Endothelial cell of umbilical vein (primary cell): ENCODE measurements at regions not wholly inside any gene's neighbourhood (a gene's known extent, or its start where the extent isn't known, plus 50 kb on each side); places are given as distances from the start of the nearest gene placed in this dataset.
"Not testable (repeated sequence)": the region's sequence is repeated elsewhere in the genome, so short reads cannot be mapped to it uniquely, and the experiment has no call there.

Experiments
- BruUV-seq: library from RNA; stranded (reverse); fragments of 400-500 nt; replicated peaks from 2 replicates; lab custom pipeline; 2021; lab: Mats Ljungman, UMichigan
- CTCF ChIA-PET: fragments of 300-600, 350-600 bp; sonication (Branson Sonifier 250); formaldehyde crosslinking; loops from one replicate; lab custom pipeline; 2021; ENCODE audit warnings: antibody characterized with exemption, inconsistent platforms; lab: Charles Lee
- POLR2A ChIA-PET: fragments of 300-600, 350-600 bp; sonication (Branson Sonifier 250); formaldehyde crosslinking; loops from one replicate; lab custom pipeline; 2021; ENCODE audit warnings: antibody characterized with exemption, inconsistent platforms; lab: Charles Lee
- DNase-seq: peaks from one replicate; pipeline ENCODE4 v3.0.0-alpha.2; 2011; ENCODE audit warnings: low read depth, low spot score
- FAIRE-seq: peaks from 2 replicates; lab custom pipeline; 2011; peaks lifted over from hg19 to GRCh38; lab: Jason Lieb, UNC
- H2AFZ ChIP-seq: 2 replicates; pipeline ENCODE4 v1.6.0; 2012; ENCODE audit warnings: low read depth, low read length, control low read depth, inconsistent platforms
- H3K27ac ChIP-seq: 2 replicates; pipeline ENCODE4 v1.5.1; 2011; ENCODE audit warnings: low read depth, mild to moderate bottlenecking, control low read depth, low read length, moderate library complexity; ENCODE audit not compliant: insufficient read depth
- H3K27me3 ChIP-seq, 2 experiments: 2 replicates each; pipeline versions ENCODE4 v1.6.0 to v1.6.1; 2011; ENCODE audit warnings: low read length in 2 of 2, mixed read lengths in 1 of 2; ENCODE audit not compliant: control insufficient read depth in 2 of 2, insufficient read depth in 2 of 2
- H3K36me3 ChIP-seq, 2 experiments: 2 replicates in 1 of 2; 3 replicates in 1 of 2; pipeline ENCODE4 v1.5.1; 2011; ENCODE audit warnings: low read length in 2 of 2, mild to moderate bottlenecking in 1 of 2, moderate library complexity in 1 of 2; ENCODE audit not compliant: control insufficient read depth in 2 of 2, insufficient read depth in 2 of 2; ENCODE audit errors: extremely low read depth in 1 of 2
- H3K4me1 ChIP-seq: 3 replicates; pipeline ENCODE4 v1.5.1; 2011; ENCODE audit warnings: mild to moderate bottlenecking, low read length; ENCODE audit not compliant: control insufficient read depth, insufficient read depth; ENCODE audit errors: extremely low read depth
- H3K4me2 ChIP-seq: 2 replicates; pipeline ENCODE4 v1.6.1; 2011; ENCODE audit warnings: low read length, control low read depth, mixed read lengths; ENCODE audit not compliant: insufficient read depth
- H3K4me3 ChIP-seq, 3 experiments: fragments of 200-600 bp in 1 of 3; sonication (generic), shearing (Covaris generic) in 1 of 3; replicated peaks in 1 of 3; 2 replicates each; pipeline ENCODE4 v1.5.1; 2011 to 2016; ENCODE audit warnings: control low read depth in 3 of 3, low read length in 3 of 3, mild to moderate bottlenecking in 2 of 3, inconsistent platforms in 1 of 3, low read depth in 1 of 3, moderate library complexity in 1 of 3; ENCODE audit not compliant: insufficient read depth in 1 of 3
- H3K79me2 ChIP-seq: 2 replicates; pipeline ENCODE4 v1.6.0; 2012; ENCODE audit warnings: low read length, inconsistent platforms; ENCODE audit not compliant: control insufficient read depth, insufficient read depth
- H3K9ac ChIP-seq: replicated peaks from 2 replicates; pipeline ENCODE3; 2011; ENCODE audit warnings: low read length, control low read depth; ENCODE audit not compliant: insufficient read depth; ENCODE audit errors: extremely low read depth
- H3K9me1 ChIP-seq: replicated peaks from 3 replicates; pipeline ENCODE4 v1.6.0; 2011; ENCODE audit warnings: mild to moderate bottlenecking, low read length; ENCODE audit not compliant: control insufficient read depth, insufficient read depth; ENCODE audit errors: extremely low read depth
- H3K9me3 ChIP-seq: replicated peaks from 2 replicates; pipeline ENCODE4 v1.5.1; 2012; ENCODE audit warnings: low read length, inconsistent platforms; ENCODE audit not compliant: control insufficient read depth, insufficient read depth
- H4K20me1 ChIP-seq: replicated peaks from 2 replicates; pipeline ENCODE3; 2011; ENCODE audit warnings: mild to moderate bottlenecking, low read length; ENCODE audit not compliant: control insufficient read depth, insufficient read depth; ENCODE audit errors: extremely low read depth
- CTCF ChIP-seq, 2 donors: IDR thresholded peaks; 1 replicate in 1 of 2; 2 replicates in 1 of 2; pipeline ENCODE4 v1.5.1; 2011; ENCODE audit warnings: low read length in 2 of 2, mild to moderate bottlenecking in 2 of 2, moderate library complexity in 2 of 2, control low read depth in 1 of 2, inconsistent platforms in 1 of 2, low read depth in 1 of 2; ENCODE audit not compliant: insufficient read depth in 1 of 2; ENCODE audit errors: extremely low read depth in 1 of 2
- EZH2 ChIP-seq: IDR thresholded peaks from 2 replicates; pipeline ENCODE4 v1.6.1; 2012; ENCODE audit warnings: borderline replicate concordance, low read depth, mild to moderate bottlenecking, moderate library complexity, low read length, inconsistent platforms; ENCODE audit not compliant: severe bottlenecking
- FOS ChIP-seq: IDR thresholded peaks from 2 replicates; pipeline ENCODE4 v1.6.1; 2011; ENCODE audit warnings: mild to moderate bottlenecking, low read length, moderate library complexity, borderline replicate concordance; ENCODE audit not compliant: insufficient read depth
- MAX ChIP-seq: IDR thresholded peaks from 2 replicates; pipeline ENCODE4 v1.6.1; 2011; ENCODE audit not compliant: insufficient read depth, insufficient read length
- MYC ChIP-seq: IDR thresholded peaks from one replicate; pipeline ENCODE4 v1.6.1; 2011; ENCODE audit warnings: mild to moderate bottlenecking, low read depth, low read length
- POLR2A ChIP-seq: IDR thresholded peaks from 2 replicates; pipeline ENCODE4 v1.6.1; 2012; ENCODE audit warnings: low read depth, mild to moderate bottlenecking, control low read depth, low read length
- POLR2AphosphoS5 ChIP-seq: IDR thresholded peaks from 2 replicates; pipeline ENCODE4 v1.6.1; 2012; ENCODE audit warnings: low read depth, mild to moderate bottlenecking, control low read depth, low read length, moderate library complexity; ENCODE audit not compliant: insufficient read depth
- dilution Hi-C: fragments of 300-500 bp; cut with MboI; formaldehyde crosslinking; loops from one replicate; pipeline ENCODE4 v1.15.0; 2019; ENCODE audit warnings: low sequenced_read_pairs; ENCODE audit not compliant: extremely low pct_ligation_motif_present
- intact Hi-C: fragments of 100-400 bp; cut with micrococcal nuclease; formaldehyde crosslinking; loops from one replicate; pipeline ENCODE4 v1.10.0; 2022

- Histone ChIP-seq H3K27me3 (peaks cover 6 to 14% of the 10 kb centered on the region in 2 experiments), H3K79me2 (no peaks in the 10 kb centered on the region), H3K27ac (no peak overlapping the region), H3K36me3 (no peaks in the 10 kb centered on the region), H3K4me2 (no peak overlapping the region), H2AFZ (no peak overlapping the region), H3K9me3 (no peaks in the 10 kb centered on the region), H3K4me1 (no peaks in the 10 kb centered on the region), H4K20me1 (no peaks in the 10 kb centered on the region), H3K9ac (no peak overlapping the region), H3K9me1 (no peaks in the 10 kb centered on the region), H3K4me3 (no peak overlapping the region)
- FAIRE-seq (no peak), DNase-seq (no peak)
- intact Hi-C loops: loop anchor here (5.0 to 10.0 kb wide), 2 partner anchors 507 to 739 kb away; no protein-coding TSS in a partner anchor
- ChIA-PET CTCF (interaction anchor here (1.5 to 5.4 kb wide), 3 partner anchors 13 to 290 kb away, joined by 5 to 262 read pairs (median 124); no protein-coding TSS in a partner anchor), POLR2A (no interaction called here)
- dilution Hi-C loops: no loop called here
- no TSS peak for BruUV-seq
- TF ChIP-seq POLR2A (no peak), EZH2 (no peak), CTCF (IDR thresholded peaks at IDR 0.05; ENCODE audit: extremely low read depth in 1 of 2, insufficient read depth in 1 of 2, low read depth in 1 of 2, low read length in 2 of 2) (no peak), MYC (no peak), POLR2AphosphoS5 (no peak), FOS (no peak), MAX (no peak)
Measured at GRCh38 chr1:67503974-67504373, 73.8 kb upstream of the SERBP1 start.

- H3K27me3 ChIP-seq, H3K4me1 ChIP-seq, POLR2A ChIA-PET, H3K27ac ChIP-seq, H3K4me3 ChIP-seq, H3K9ac ChIP-seq, dilution Hi-C loops, DNase-seq, H3K36me3 ChIP-seq, H3K9me1 ChIP-seq, H4K20me1 ChIP-seq, H3K9me3 ChIP-seq, H3K4me2 ChIP-seq, BruUV-seq, H3K79me2 ChIP-seq, intact Hi-C loops, H2AFZ ChIP-seq, FAIRE-seq: not testable (repeated sequence)
- CTCF ChIA-PET: interaction anchor here (0.6 to 2.0 kb wide), 2 partner anchors 13 to 279 kb away, joined by 3 to 14 read pairs; no protein-coding TSS in a partner anchor
Measured at GRCh38 chr1:67513392-67514294, 83.4 kb upstream of the SERBP1 start.
